Adipocyte (in vitro differentiated cells): ENCODE measurements at regions not wholly inside any gene's neighbourhood (a gene's known extent, or its start where the extent isn't known, plus 50 kb on each side); places are given as distances from the start of the nearest gene placed in this dataset.

Source experiments
- DNase-seq: peaks from one replicate; pipeline ENCODE4 v3.0.0-alpha.2; 2015; ENCODE audit warnings: low read depth
- H3K27me3 ChIP-seq: replicated peaks from 2 replicates; pipeline ENCODE4 v1.7.0; 2013; ENCODE audit warnings: mild to moderate bottlenecking, low read length, moderate library complexity; ENCODE audit not compliant: control insufficient read depth, insufficient read depth
- H3K36me3 ChIP-seq: 2 replicates; pipeline ENCODE4 v1.7.0; 2013; ENCODE audit warnings: low read length, mild to moderate bottlenecking, moderate library complexity; ENCODE audit not compliant: control insufficient read depth, insufficient read depth, severe bottlenecking
- H3K4me1 ChIP-seq: 2 replicates; pipeline ENCODE4 v1.7.0; 2013; ENCODE audit warnings: mild to moderate bottlenecking, low read length, moderate library complexity; ENCODE audit not compliant: control insufficient read depth, insufficient read depth
- H3K4me3 ChIP-seq: 2 replicates; pipeline ENCODE4 v1.7.0; 2013; ENCODE audit warnings: mild to moderate bottlenecking, low read length, moderate library complexity
- H3K9ac ChIP-seq: 2 replicates; pipeline ENCODE4 v1.7.0; 2013; ENCODE audit warnings: mild to moderate bottlenecking, low read length, moderate library complexity
- H3K9me3 ChIP-seq: 2 replicates; pipeline ENCODE4 v1.7.0; 2013; ENCODE audit warnings: mild to moderate bottlenecking, low read length, moderate library complexity; ENCODE audit not compliant: control insufficient read depth

DNA sequence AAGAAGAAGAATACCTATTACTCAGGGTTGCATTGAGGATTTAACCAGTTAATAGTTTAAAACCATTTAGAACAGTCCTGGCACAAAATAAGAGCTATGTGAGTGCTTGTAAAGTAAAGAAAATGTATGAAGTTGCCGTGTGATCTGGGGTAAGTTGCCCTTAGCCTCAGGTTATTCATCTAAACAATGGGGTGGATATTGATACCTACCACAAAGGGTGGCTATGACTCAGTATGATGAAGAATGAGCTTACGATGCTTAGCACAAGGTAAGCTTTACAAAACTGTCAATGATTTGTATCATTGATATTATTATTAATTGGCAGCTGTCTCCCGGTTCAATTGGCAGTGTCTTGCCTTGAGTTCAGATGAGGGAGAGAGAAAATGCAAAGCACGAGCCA lies 149.4 kb upstream of the PITX1 start:
- DNase-seq = no peak

GRCh38 chr5:135182675-135183074 lies 148.6 kb upstream of the PITX1 start:
- H3K9ac ChIP-seq = no peak overlapping the region
- peaks cover 9% of the 10 kb centered on the region for H3K27me3 ChIP-seq
- H3K4me3 ChIP-seq = no peak overlapping the region
- no peaks in the 10 kb centered on the region for H3K4me1 ChIP-seq
- H3K36me3 ChIP-seq = no peaks in the 10 kb centered on the region
- DNase-seq = no peak
- H3K9me3 ChIP-seq = no peaks in the 10 kb centered on the region

More for the DNA sequence above, 149.4 kb upstream of the PITX1 start:
- no peaks in the 10 kb centered on the region for H3K4me1 ChIP-seq
- H3K9ac ChIP-seq = no peak overlapping the region
- no peaks in the 10 kb centered on the region for H3K9me3 ChIP-seq
- H3K27me3 ChIP-seq = peaks cover under 1% of the 10 kb centered on the region
- no peak overlapping the region for H3K4me3 ChIP-seq
- H3K36me3 ChIP-seq = no peaks in the 10 kb centered on the region

GRCh38 chr5:135181653-135182052 lies 147.6 kb upstream of the PITX1 start:
- no peak overlapping the region for H3K4me3 ChIP-seq
- H3K9ac ChIP-seq = no peak overlapping the region
- no peaks in the 10 kb centered on the region for H3K4me1 ChIP-seq
- no peaks in the 10 kb centered on the region for H3K9me3 ChIP-seq
- H3K36me3 ChIP-seq = no peaks in the 10 kb centered on the region
- peaks cover 19% of the 10 kb centered on the region for H3K27me3 ChIP-seq
- DNase-seq = no peak

- H3K9ac ChIP-seq = no peak overlapping the region
- no peaks in the 10 kb centered on the region for H3K36me3 ChIP-seq
- no peak for DNase-seq
Measured at GRCh38 chr5:135179308-135179980, 145.4 kb upstream of the PITX1 start.

GRCh38 chr5:135178476-135179155 lies 144.6 kb upstream of the PITX1 start:
- Histone ChIP-seq H3K27me3 (peaks cover 23% of the 10 kb centered on the region), H3K4me1 (no peaks in the 10 kb centered on the region), H3K36me3 (no peaks in the 10 kb centered on the region), H3K9ac (no peak overlapping the region), H3K4me3 (no peak overlapping the region), H3K9me3 (no peaks in the 10 kb centered on the region)
- no peak for DNase-seq

More at GRCh38 chr5:135179308-135179980, 145.4 kb upstream of the PITX1 start:
- H3K4me3 ChIP-seq = no peak overlapping the region
- no peaks in the 10 kb centered on the region for H3K9me3 ChIP-seq
- H3K27me3 ChIP-seq = peaks cover 23% of the 10 kb centered on the region
- no peaks in the 10 kb centered on the region for H3K4me1 ChIP-seq

GRCh38 chr5:135177591-135177990 lies 143.6 kb upstream of the PITX1 start:
- Histone ChIP-seq H3K9ac (no peak overlapping the region), H3K9me3 (no peaks in the 10 kb centered on the region), H3K27me3 (peaks cover 31% of the 10 kb centered on the region), H3K4me3 (no peak overlapping the region), H3K36me3 (no peaks in the 10 kb centered on the region), H3K4me1 (no peaks in the 10 kb centered on the region)
- DNase-seq = no peak

DNA sequence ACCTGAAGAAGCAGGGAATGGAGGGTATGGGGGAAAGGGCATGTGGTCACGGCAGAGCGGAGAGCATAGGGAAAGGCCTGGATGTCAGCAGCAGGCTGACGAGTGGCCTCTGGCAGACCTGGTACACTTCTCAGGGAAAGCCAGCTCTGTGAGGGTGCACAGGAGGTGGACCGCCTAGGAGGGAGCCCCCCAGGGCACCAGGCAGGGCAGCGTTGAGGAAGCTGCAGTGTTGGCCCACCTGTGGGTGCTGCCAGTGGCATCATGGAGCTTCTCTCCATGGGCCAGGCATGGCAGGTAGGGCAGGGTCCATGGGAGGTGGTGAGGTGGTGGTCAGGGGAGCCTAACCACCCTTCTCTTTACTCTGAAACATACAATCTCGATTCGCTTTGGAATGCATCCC lies 143.0 kb upstream of the PITX1 start:
- DNase-seq = no peak
- no peaks in the 10 kb centered on the region for H3K9me3 ChIP-seq
- H3K4me3 ChIP-seq = no peak overlapping the region
- peaks cover 37% of the 10 kb centered on the region for H3K27me3 ChIP-seq
- no peaks in the 10 kb centered on the region for H3K36me3 ChIP-seq
- H3K9ac ChIP-seq = no peak overlapping the region
- H3K4me1 ChIP-seq = no peaks in the 10 kb centered on the region

DNA sequence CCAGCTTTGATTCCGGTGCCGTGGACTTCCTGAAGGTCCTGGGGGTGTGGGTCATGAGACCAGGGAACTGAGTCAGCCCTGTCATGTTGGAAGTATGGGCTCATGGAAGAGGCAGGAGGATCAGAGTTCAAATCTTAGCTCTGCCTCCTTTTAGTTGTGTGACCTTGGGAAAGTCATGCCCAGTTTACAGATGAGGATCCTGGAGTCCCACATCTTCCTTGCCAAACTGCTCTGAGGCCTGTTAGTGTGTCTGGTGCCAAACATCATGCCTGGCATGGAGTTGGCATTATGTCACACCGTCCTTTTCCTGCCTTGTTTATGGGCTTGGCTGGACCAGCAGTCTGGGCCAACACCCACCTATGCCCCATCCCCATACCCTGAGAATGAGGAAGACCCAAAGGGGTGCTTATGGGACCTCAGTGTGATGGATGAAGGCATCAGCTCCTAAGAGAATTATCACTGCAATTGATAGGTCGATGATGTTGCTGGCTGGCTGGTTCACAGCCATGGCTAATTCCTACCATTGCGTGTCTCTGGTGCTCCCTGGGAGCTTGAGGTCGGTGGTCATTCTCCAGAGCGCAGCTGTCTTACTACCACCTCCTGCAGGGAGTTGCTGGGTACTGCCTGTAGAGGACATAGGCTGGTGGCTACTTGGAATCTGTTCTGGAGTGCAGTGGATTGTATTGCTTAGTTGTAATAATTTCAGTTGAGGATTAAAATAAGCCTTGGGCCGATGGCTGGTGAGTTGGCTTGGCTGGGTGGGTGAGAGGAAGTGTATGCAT lies 140.5 kb upstream of the PITX1 start:
- no peak for DNase-seq
- Histone ChIP-seq H3K4me1 (no peaks in the 10 kb centered on the region), H3K27me3 (peaks cover 56% of the 10 kb centered on the region), H3K36me3 (no peaks in the 10 kb centered on the region), H3K4me3 (no peak overlapping the region), H3K9ac (no peak overlapping the region), H3K9me3 (no peaks in the 10 kb centered on the region)

- DNase-seq = no peak
- H3K4me1 ChIP-seq = no peaks in the 10 kb centered on the region
- no peaks in the 10 kb centered on the region for H3K9me3 ChIP-seq
- peaks cover 64% of the 10 kb centered on the region for H3K27me3 ChIP-seq
- H3K9ac ChIP-seq = no peak overlapping the region
- no peak overlapping the region for H3K4me3 ChIP-seq
- no peaks in the 10 kb centered on the region for H3K36me3 ChIP-seq
Measured at GRCh38 chr5:135173662-135174290, 139.7 kb upstream of the PITX1 start.

DNA sequence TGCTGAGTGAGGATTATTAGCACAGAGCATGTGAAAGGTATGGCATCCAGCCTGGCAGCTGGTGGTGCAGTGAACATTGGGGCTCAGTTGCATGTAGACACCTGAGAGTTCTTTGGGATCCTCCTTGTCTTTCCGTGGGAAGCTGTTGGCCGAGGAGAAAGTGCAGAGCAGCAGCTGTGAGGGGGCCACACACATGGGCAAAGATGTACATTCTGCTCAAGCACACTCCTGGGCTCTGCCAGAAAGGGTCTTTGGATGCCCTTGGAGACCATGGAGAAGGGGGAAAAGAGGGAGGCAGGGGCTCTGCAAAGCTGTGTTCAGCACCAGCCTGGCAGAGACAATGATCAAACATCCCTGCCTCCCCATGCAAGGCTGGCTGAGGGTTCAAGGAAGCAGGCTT lies 138.7 kb upstream of the PITX1 start:
- Histone ChIP-seq H3K36me3 (no peaks in the 10 kb centered on the region), H3K9ac (no peak overlapping the region), H3K4me1 (no peaks in the 10 kb centered on the region), H3K4me3 (no peak overlapping the region), H3K27me3 (peaks cover 66% of the 10 kb centered on the region), H3K9me3 (no peaks in the 10 kb centered on the region)
- DNase-seq = no peak

GRCh38 chr5:135171336-135171735 lies 137.3 kb upstream of the PITX1 start:
- no peak for DNase-seq
- H3K9me3 ChIP-seq = no peaks in the 10 kb centered on the region
- H3K9ac ChIP-seq = no peak overlapping the region
- H3K4me3 ChIP-seq = no peak overlapping the region
- H3K4me1 ChIP-seq = no peaks in the 10 kb centered on the region
- peaks cover 65% of the 10 kb centered on the region for H3K27me3 ChIP-seq
- no peaks in the 10 kb centered on the region for H3K36me3 ChIP-seq
